Karpas-422 (cell line): ENCODE measurements at regions not wholly inside any gene's neighbourhood (a gene's known extent, or its start where the extent isn't known, plus 50 kb on each side); places are given as distances from the start of the nearest gene placed in this dataset.

Experiments used
- DNase-seq: peaks from one replicate; pipeline ENCODE4 v3.0.0-alpha.2; 2015
- H2AFZ ChIP-seq: fragments of 200-600 bp; sonication (generic); 2 replicates; pipeline ENCODE4 v1.6.1; 2014; ENCODE audit warnings: antibody characterized with exemption, low read length, mixed read lengths
- H3K27ac ChIP-seq: fragments of 200-600 bp; sonication (generic); 2 replicates; pipeline ENCODE4 v1.5.1; 2014; ENCODE audit warnings: mild to moderate bottlenecking, low read length, moderate library complexity
- H3K27me3 ChIP-seq: fragments of 200-600 bp; sonication (generic); 2 replicates; pipeline ENCODE4 v1.6.1; 2014; ENCODE audit warnings: low read length, mixed read lengths
- H3K36me3 ChIP-seq: fragments of 200-600 bp; sonication (generic); 2 replicates; pipeline ENCODE4 v1.6.1; 2014; ENCODE audit warnings: low read length, mixed read lengths; ENCODE audit not compliant: insufficient read depth
- H3K4me1 ChIP-seq: fragments of 200-600 bp; sonication (generic); 2 replicates; pipeline ENCODE4 v1.6.1; 2014; ENCODE audit warnings: mild to moderate bottlenecking, low read length, mixed read lengths
- H3K4me2 ChIP-seq: fragments of 200-600 bp; sonication (generic); 2 replicates; pipeline ENCODE4 v1.6.1; 2014; ENCODE audit warnings: low read length, low read depth, mild to moderate bottlenecking; ENCODE audit not compliant: poor library complexity, severe bottlenecking
- H3K4me3 ChIP-seq: fragments of 200-600 bp; sonication (generic); 2 replicates; pipeline ENCODE4 v1.5.1; 2014; ENCODE audit warnings: mild to moderate bottlenecking, antibody characterized with exemption, low read length, mixed read lengths
- H3K79me2 ChIP-seq: fragments of 200-600 bp; sonication (generic); 2 replicates; pipeline ENCODE4 v1.6.1; 2014; ENCODE audit warnings: mild to moderate bottlenecking, low read length, mixed read lengths
- H3K9ac ChIP-seq: fragments of 200-600 bp; sonication (generic); 2 replicates; pipeline ENCODE4 v1.6.0; 2014; ENCODE audit warnings: low read length
- H3K9me2 ChIP-seq: fragments of 200-600 bp; sonication (generic), shearing (Covaris generic); replicated peaks from 2 replicates; pipeline ENCODE4 v1.6.0; 2014; ENCODE audit warnings: mild to moderate bottlenecking, low read length, moderate library complexity; ENCODE audit not compliant: insufficient read depth
- H3K9me3 ChIP-seq: fragments of 300-700, 200-600 bp; sonication (generic); 2 replicates; pipeline ENCODE4 v1.6.1; 2014; ENCODE audit warnings: low read length, mixed read lengths
- H4K20me1 ChIP-seq: fragments of 200-600 bp; sonication (generic); 2 replicates; pipeline ENCODE4 v1.6.1; 2014; ENCODE audit warnings: mild to moderate bottlenecking, antibody characterized with exemption, low read length, low read depth; ENCODE audit not compliant: insufficient read depth

DNA sequence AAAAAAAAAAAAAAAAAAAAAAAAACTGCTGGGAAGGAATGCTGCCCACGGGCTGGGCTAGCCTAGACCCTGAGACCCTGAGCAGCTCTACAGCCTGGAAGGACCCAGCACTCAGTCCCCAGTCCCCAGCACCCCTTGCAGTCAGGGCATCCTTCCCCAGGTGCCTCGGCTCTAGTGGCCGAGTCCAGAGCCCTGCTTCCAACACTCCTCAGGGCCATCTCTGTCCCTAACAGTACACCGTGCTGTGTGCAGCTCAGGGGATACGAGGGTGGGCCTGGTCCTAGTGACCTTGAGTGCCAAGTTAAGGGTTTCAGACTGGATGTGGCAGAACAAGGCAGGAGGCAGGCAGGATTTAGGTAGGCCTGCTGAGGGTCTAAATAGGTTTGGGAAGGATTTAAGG lies 50.2 kb upstream of the LRP8 start:
- no peaks in the 10 kb centered on the region for H3K79me2 ChIP-seq
- no peak overlapping the region for H3K4me2 ChIP-seq
- H3K9me2 ChIP-seq = no peaks in the 10 kb centered on the region
- H3K4me3 ChIP-seq = no peak overlapping the region
- no peak for DNase-seq
- no peaks in the 10 kb centered on the region for H4K20me1 ChIP-seq
- no peaks in the 10 kb centered on the region for H3K9me3 ChIP-seq
- H3K36me3 ChIP-seq = no peaks in the 10 kb centered on the region
- H3K4me1 ChIP-seq = no peaks in the 10 kb centered on the region
- H3K27me3 ChIP-seq = no peaks in the 10 kb centered on the region
- H3K27ac ChIP-seq = no peak overlapping the region
- no peak overlapping the region for H2AFZ ChIP-seq
- H3K9ac ChIP-seq = no peak overlapping the region

DNA sequence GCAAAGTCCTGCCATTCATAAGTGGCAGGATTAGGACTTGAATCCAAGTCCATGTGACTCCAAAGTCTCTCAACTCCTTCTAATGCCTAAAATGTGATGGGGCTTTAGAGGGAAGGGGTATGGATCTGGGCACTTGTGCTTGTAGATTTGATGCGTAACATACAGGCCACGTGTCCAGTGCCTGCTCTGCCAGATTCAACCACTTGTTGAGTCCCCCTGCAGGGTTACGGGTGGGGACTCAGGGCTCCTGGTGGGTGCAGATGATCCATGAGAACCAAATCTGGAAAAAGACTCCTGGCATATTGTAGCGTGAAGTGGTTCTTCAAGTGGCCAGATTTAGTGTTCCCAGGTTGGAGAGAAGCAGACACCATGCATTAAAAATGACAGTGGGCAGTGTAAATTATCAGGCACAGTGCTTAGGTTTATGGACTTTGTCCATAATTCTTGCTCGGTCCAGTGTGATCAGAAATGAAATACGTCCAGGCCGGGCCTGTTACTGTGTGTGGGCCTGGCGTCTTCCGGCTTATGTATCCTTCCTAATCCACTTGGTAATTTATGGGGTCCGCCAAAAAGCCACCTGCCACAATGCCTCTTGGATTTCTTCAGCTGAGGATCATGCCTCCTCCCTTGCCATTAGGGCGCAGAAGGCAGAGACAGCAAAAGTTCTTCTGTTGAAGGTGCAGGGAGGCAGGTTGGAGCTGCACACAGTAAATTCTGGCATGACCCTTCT lies 51.2 kb upstream of the LRP8 start:
- no peak overlapping the region for H3K9ac ChIP-seq
- no peak overlapping the region for H3K27ac ChIP-seq
- no peak overlapping the region for H3K4me2 ChIP-seq
- no peaks in the 10 kb centered on the region for H3K9me3 ChIP-seq
- H3K36me3 ChIP-seq = no peaks in the 10 kb centered on the region
- no peaks in the 10 kb centered on the region for H3K4me1 ChIP-seq
- no peak for DNase-seq
- no peaks in the 10 kb centered on the region for H3K79me2 ChIP-seq
- H3K27me3 ChIP-seq = no peaks in the 10 kb centered on the region
- H3K4me3 ChIP-seq = no peak overlapping the region
- H2AFZ ChIP-seq = no peak overlapping the region
- H3K9me2 ChIP-seq = no peaks in the 10 kb centered on the region
- H4K20me1 ChIP-seq = no peaks in the 10 kb centered on the region

DNA sequence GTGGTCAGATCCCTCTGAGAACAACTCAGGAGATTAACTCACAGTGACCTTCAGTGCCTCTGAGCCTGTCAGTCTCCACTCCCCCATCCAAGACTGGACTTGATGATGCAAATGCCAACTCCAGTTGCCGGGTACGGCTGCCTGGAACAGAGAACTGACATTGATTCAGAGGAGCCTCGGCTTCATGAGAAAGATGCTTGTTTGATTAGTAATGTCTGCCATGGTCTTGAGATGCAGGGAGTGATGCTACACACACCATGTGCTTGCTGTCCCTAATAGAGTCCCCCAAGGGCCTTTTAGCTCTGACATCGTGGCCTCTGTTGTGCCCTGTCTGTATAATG lies 51.8 kb upstream of the LRP8 start:
- no peaks in the 10 kb centered on the region for H3K4me1 ChIP-seq
- no peak overlapping the region for H3K4me3 ChIP-seq
- H3K4me2 ChIP-seq = no peak overlapping the region
- DNase-seq = no peak
- H4K20me1 ChIP-seq = no peaks in the 10 kb centered on the region
- no peaks in the 10 kb centered on the region for H3K36me3 ChIP-seq
- no peak overlapping the region for H3K9ac ChIP-seq
- no peaks in the 10 kb centered on the region for H3K79me2 ChIP-seq
- no peak overlapping the region for H2AFZ ChIP-seq
- no peak overlapping the region for H3K27ac ChIP-seq
- no peaks in the 10 kb centered on the region for H3K27me3 ChIP-seq
- no peaks in the 10 kb centered on the region for H3K9me3 ChIP-seq
- H3K9me2 ChIP-seq = no peaks in the 10 kb centered on the region

DNA sequence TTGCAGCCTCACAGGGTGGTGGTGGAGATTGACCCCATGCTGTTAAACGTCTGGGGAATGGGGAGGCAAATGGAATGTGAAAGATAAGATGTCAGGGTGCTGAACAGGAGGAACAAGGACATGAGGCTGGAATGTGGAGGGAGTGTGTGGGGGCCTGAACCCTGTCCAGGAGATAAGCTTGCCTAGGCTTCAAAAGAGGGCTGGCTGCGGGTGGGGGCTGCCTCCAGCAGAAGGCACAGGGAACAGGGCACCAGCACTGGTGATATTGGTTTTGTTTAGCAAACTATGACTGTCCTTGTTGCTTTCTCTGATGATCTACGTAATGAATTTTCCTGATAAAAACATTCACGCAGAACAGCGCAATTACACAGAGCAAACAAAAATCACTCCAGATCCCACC lies 52.4 kb upstream of the LRP8 start:
- Histone ChIP-seq H3K9ac (no peak overlapping the region), H3K27ac (no peak overlapping the region), H3K4me1 (no peaks in the 10 kb centered on the region), H3K4me3 (no peak overlapping the region), H2AFZ (no peak overlapping the region), H3K9me3 (no peaks in the 10 kb centered on the region), H3K9me2 (no peaks in the 10 kb centered on the region), H3K36me3 (no peaks in the 10 kb centered on the region), H3K27me3 (no peaks in the 10 kb centered on the region), H3K4me2 (no peak overlapping the region), H4K20me1 (no peaks in the 10 kb centered on the region), H3K79me2 (no peaks in the 10 kb centered on the region)
- no peak for DNase-seq

DNA sequence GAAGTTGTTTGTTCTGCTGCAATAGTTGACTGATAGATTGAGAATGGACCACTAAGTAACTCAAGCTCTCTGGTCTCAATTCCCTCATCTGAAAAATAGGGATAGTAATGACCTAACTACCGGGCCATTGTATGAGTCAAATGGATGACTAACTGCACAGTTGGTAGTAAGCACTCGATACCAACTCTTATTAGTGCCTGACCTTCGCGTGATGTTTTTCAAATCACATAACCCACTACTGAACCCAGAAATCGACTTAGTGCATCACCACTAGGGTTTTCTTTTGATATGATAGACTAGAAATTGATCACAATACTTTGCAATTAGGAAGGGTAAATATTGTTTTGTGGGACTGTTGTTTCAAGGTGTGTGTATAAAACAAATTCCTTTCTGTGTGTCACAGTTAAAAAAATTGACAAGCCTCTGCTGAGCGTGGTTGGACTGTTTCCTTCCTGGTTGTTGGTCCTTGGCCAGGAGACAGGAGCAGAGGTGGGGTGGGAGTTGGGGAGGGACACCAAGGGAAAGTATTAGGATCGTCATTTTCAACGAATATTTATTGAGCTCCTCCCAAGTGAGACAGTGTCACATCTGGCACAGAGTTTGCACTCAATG lies 54.0 kb upstream of the LRP8 start:
- Histone ChIP-seq H3K27ac (no peak overlapping the region), H3K4me3 (no peak overlapping the region), H2AFZ (no peak overlapping the region), H3K9ac (no peak overlapping the region), H3K36me3 (no peaks in the 10 kb centered on the region), H3K4me1 (no peaks in the 10 kb centered on the region), H3K79me2 (no peaks in the 10 kb centered on the region), H3K4me2 (no peak overlapping the region), H3K9me2 (no peaks in the 10 kb centered on the region), H3K27me3 (no peaks in the 10 kb centered on the region), H4K20me1 (no peaks in the 10 kb centered on the region), H3K9me3 (no peaks in the 10 kb centered on the region)
- DNase-seq = no peak

DNA sequence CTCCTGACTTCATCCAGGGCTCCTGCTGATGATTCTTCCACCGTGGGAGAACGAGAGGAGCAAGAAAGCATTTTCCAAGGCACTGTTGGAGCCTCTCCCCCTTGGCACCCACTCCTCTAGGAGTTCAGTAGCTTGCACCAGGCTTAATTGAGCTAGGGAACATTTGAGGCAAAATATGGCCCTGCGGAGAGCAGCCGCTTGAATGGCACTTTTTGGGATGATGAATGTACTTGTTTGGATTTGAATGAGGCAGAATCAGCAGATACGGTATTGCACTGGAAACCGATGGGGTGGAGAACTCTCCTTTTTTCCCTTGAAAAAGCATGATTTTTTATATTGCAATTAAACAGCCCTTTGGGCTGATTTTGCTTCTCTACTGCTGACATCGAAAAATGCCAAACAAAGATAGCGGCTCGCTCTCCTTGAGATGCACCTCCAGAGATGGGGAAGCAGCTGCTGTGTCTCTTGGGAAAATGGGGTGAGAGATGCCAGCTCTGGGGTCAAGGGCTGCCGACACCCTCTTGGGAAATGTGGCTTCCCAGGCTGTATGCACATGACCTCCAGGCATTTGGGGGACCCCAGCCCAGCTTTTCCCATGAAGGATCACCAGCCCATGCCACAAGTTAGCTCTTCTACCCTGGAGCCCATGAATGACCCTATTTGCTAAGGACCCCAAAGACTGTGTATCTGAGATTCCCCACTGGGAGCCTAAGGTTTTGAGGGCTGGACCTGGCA lies 55.4 kb upstream of the LRP8 start:
- Histone ChIP-seq H4K20me1 (no peaks in the 10 kb centered on the region), H3K27ac (no peak overlapping the region), H3K27me3 (no peaks in the 10 kb centered on the region), H3K4me2 (no peak overlapping the region), H3K36me3 (no peaks in the 10 kb centered on the region), H3K4me1 (no peaks in the 10 kb centered on the region), H3K4me3 (no peak overlapping the region), H3K79me2 (no peaks in the 10 kb centered on the region), H3K9me2 (no peaks in the 10 kb centered on the region), H3K9ac (no peak overlapping the region), H2AFZ (no peak overlapping the region), H3K9me3 (no peaks in the 10 kb centered on the region)
- DNase-seq = no peak

DNA sequence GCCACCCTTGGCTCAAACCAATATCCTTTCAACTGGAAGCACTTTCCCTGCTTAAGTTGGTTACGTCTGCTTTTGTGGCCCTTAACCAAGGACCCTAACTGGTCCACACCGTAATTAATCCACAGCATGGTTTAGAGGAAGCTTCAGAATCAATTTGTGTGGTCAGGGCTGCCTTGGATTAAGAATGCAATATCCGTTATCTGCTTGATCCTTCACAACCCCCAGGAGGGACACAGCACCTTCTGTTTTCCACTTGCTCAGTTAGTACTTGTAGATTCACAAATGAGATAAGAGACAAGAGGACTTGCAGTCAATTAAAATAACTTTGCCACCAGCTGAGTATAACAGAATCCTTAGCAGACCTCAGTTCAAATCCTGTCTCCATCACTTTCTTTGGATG lies 56.9 kb upstream of the LRP8 start:
- Histone ChIP-seq H3K4me3 (no peak overlapping the region), H3K36me3 (no peaks in the 10 kb centered on the region), H3K27me3 (no peaks in the 10 kb centered on the region), H4K20me1 (no peaks in the 10 kb centered on the region), H3K9me3 (no peaks in the 10 kb centered on the region), H3K4me2 (no peak overlapping the region), H3K4me1 (peaks cover 3% of the 10 kb centered on the region), H3K9ac (no peak overlapping the region), H3K9me2 (no peaks in the 10 kb centered on the region), H3K27ac (no peak overlapping the region), H3K79me2 (no peaks in the 10 kb centered on the region), H2AFZ (no peak overlapping the region)
- DNase-seq = no peak

DNA sequence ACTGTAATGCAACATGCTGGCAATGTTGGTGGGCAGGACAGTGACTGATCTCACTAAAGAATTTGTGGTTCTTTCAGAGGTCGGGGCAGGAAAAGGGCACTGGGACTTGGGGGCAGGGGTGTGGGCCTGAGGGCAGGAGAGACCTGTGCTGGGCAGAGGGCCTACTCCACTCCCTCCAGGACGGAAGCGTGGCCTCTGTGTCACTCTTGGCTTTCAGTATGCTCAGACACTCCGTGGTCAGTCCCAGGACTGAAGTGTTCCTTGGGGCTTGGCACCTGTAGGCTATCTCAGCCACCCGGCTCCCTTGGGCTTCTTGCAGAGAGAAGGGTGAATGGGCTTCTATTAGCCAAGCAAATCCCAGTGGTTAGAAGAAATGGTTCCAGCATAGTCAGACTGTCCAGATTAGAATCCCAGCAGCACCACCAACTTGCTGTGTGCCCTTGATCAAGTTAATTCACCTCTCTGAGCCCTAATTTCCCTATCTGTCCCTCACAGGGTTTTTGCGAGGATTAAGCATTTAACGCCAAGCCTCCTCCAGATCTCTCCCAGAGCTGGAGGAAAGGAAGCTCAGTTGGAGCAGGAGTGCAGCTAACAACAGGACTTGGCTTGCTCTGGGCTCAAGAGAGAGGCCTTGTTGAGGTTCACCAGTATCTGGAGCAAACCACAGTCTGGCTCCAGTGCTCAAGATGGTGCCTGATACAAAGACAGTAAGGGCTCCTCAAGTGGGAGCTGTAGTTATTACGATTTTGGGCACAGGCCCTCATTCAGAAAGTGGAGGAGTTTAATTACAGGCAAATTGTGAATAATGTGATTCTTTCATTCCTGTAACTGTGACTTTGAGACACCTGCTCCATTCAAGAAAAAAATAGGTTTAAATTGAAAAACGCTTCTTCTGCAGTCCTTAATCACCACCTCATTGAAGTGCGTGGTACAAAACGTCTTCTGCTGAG lies 57.7 kb upstream of the LRP8 start:
- DNase-seq = no peak
- Histone ChIP-seq H3K27ac (no peak overlapping the region), H4K20me1 (no peaks in the 10 kb centered on the region), H3K27me3 (no peaks in the 10 kb centered on the region), H3K79me2 (no peaks in the 10 kb centered on the region), H3K36me3 (no peaks in the 10 kb centered on the region), H3K4me1 (peaks cover 10% of the 10 kb centered on the region), H3K9ac (no peak overlapping the region), H3K9me2 (no peaks in the 10 kb centered on the region), H3K4me2 (no peak overlapping the region), H3K4me3 (no peak overlapping the region), H2AFZ (no peak overlapping the region), H3K9me3 (no peaks in the 10 kb centered on the region)
